HK-2 (cell line): ENCODE measurements at regions not wholly inside any gene's neighbourhood (a gene's known extent, or its start where the extent isn't known, plus 50 kb on each side); places are given as distances from the start of the nearest gene placed in this dataset.
"Not testable (repeated sequence)": the region's sequence is repeated elsewhere in the genome, so short reads cannot be mapped to it uniquely, and the experiment has no call there.

ENCODE experiments used
- DNase-seq: peaks from one replicate; pipeline ENCODE4 v3.0.0-alpha.2; 2018; ENCODE audit not compliant: unreplicated experiment

DNA sequence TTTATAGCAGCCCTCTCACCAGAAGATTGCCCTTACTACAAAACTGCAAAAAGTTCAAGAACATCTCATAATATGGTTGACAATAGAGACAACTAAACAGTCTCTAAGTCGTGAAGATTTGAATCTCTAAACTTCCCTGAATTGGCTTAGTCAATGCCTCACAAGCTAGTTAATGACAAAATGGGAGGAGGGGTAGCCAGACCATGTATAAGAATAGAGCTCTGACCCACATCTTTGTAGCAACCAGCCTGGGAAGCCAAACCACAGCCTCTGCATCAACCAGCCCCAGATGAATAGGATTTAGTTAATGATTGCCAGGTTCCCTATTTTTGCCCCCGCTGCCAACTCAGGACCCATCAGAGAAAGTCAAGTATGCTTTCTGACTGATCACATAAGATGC, 1265.9 kb upstream of the PCDH10 start:
- DNase-seq = peak; percentile 0

DNA sequence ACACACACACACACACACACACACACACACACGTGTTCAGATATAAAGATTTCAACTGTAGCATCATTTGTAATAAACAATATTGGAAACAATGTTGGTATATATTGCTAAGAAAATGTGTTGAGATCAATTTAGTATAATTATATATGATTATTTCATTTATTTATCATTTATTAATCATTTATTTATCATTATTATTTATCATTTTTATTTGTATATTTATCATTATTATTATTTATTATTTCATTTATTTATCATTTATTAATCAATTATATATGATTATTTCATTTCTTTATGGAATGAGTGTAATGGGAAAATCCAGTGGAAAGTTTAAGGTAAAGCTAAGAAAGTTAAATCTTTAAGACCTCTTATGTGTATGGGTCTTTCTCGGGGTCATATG, 1223.4 kb upstream of the PCDH10 start:
- not testable (repeated sequence) for DNase-seq

GRCh38 chr4:131967646-131968045, 1181.4 kb upstream of the PCDH10 start:
- DNase-seq = not testable (repeated sequence)

- DNase-seq = no peak
Observed at GRCh38 chr4:131974730-131975129, 1174.4 kb upstream of the PCDH10 start.

GRCh38 chr4:131975276-131976132, 1173.6 kb upstream of the PCDH10 start:
- not testable (repeated sequence) for DNase-seq

DNA sequence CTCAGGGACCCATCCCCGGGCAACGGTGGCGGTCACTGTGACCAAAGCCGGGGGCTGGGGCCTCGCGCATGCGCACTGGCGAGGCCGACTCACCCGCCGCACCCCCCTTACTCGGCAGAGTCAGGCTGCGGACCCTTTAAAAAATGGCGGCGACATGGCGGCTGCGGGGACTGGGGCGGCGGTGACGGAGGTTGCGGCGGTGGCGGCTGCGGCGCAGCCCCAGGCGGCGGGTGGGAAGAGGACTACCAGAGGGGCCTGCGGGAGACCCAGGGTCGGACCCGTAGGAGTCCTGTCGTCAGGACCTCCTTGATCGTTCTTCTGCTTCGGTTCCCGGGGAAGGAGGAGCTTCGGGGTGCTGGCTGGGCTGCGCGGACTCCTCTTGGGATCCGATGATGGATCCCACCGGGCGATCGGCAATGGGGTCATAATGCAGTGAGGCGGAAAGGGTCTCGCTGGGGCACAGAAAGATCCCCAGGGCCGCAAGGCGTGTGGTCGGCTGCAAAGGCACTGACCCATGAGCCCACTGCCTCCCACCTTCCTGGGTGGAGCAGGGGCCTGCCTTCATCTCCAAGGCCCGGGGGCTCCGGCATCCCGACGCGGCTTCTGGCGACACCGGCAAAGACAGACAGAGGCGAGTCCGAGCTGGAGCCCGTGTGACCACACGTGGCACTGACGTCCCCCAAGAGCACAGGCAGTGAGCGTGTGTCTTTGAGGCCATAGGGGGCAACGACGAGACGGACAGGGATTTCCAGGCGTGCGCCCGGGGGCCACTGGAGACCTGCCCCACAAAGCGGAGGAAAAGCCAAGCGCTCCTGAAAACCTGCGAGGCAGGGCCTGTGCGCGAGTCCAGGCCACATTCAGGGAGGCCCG, 1172.7 kb upstream of the PCDH10 start:
- DNase-seq = not testable (repeated sequence)

DNA sequence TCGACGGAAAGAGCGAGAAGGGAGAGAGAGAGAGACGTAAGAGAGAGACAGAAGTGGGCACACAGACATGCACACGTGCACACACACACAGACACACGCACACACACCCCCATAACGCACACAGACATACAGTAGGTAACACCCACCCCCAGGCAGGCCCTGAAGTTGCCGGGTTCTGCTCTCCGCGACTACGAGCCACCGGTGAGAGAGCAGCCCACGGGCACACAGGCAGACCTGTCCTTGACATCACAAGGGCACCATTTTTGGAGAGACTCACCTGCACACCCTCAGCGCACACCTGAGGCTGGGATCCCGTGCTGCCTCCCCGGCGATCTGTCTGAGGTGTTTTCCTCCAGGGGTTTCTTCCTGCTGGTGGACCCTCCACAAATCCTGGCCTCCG, 1171.0 kb upstream of the PCDH10 start:
- DNase-seq = no peak

GRCh38 chr4:131989576-131989975, 1159.5 kb upstream of the PCDH10 start:
- DNase-seq = no peak

GRCh38 chr4:132001542-132001941, 1147.6 kb upstream of the PCDH10 start:
- DNase-seq = no peak

DNA sequence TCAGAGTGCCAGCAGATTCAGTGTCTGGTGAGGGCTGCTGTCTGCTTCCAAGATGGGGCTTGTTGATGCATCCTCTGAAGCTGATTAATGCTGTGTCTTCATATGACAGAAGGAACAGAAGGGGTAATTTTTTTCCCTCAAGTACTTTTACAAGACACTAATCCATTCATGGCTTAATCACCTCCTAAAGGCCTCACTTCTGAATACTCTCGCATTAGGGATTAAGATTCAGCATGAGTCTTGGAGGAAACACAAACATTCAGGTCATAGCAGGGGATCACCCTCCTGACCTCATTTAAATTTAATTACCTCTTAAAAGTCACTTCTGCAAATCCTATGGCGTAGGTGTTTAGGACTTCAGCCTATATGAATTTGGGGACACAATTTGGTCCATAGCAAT, 1145.5 kb upstream of the PCDH10 start:
- no peak for DNase-seq

DNA sequence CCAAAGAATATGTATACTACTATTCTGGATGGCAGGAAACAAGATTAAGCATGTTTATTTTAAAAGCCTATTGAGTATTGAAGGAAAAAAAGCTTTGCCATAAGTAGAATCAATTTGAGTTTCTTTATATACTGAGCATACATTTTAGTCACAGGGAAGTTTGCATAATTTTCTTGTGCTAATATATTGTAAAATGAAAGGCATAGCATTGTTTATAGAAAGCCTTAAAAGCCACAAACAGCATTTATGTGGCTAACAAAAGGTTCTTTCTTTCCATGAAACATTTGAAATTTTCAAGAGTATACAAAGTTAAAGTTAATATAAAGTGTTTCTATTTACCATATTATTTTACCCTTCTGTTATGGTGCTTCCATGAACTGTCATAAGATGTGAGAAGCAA, 1133.8 kb upstream of the PCDH10 start:
- no peak for DNase-seq

DNA sequence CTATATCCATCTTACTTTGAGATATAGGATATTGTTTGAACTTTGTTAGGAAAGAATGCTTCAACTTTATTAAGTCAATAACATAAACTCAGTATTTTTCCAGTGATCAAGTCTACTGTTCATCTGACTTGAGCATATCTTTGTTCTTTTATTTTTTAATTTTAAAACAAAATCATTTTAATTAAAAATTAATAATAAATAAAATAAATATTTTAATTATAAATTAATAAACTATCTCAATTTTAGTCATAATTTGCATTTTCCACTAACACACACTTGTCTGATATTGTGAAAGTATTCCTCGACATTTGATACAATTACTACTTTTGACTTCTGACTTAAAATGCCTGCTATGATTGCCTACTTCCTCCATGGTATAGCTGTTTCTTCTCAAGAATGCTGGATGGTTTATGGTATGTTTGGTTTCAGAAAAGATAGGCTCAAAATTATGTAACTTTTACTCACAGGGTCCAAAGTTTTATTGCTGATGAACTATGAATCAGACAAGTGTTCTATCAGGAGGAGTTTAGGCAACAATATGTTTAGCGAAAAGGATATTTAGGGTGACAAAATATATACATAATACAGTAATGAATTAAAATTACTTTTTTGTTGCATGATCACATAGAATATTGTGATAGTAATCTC, 1132.3 kb upstream of the PCDH10 start:
- DNase-seq = no peak

DNA sequence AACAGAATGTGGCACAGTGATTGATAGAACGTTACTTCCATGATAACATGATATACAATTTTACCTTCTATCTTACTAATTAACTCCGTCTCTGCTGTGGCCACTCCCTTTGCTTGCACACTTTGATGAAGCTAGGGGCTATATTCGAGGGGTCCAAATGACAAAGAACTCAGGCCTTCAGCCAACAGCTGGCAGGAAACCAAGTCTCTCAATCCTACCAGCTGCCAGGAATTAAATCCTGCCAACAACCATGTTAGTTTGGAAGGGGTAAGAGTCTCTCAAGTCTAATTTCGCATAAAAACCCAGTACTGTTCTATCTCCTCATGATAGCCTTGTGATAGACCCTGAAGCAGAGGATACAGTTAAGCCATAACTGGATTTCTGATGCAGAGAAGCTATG, 1122.9 kb upstream of the PCDH10 start:
- DNase-seq = no peak

DNA sequence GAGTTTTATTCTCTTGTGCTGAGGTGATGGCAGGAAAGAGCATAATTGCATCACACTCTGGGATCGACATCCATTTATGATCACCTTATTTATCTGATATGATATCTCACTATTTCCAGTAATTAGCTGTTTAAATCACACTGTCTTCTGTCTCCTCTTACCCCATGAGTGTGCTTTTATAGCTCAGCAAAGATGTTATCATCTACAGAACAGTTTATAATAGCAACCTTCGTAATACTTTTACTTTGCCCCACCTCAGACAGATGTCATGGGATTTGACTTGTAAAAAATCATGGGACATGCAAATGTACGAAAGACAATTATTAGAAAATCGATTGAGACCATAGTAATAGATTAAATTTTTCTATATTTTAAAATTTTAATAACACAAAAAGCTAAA, 1122.3 kb upstream of the PCDH10 start:
- no peak for DNase-seq

DNA sequence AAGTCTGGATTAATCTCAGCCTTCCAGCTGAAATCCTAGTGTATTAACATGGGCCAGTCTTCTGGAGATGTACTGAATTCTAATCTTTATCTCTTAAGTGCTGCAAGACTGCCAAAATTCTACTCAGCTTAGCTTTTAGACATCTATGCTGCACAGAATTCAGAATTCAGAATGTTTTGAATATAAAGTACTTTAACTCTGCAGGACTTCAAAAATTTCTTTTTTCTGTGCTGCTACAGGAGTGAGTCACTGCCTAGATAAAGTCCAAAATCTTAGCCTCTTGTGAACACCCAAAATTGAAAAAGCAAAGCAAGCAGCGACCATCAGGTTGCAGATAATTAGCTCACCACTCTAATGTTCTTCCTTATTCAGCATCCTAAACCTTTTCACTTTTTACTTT, 1092.6 kb upstream of the PCDH10 start:
- DNase-seq = no peak

GRCh38 chr4:132059227-132059626, 1089.9 kb upstream of the PCDH10 start:
- DNase-seq = no peak

GRCh38 chr4:132062611-132063239, 1086.4 kb upstream of the PCDH10 start:
- no peak for DNase-seq

- no peak for DNase-seq
Observed at GRCh38 chr4:132063829-132064228, 1085.3 kb upstream of the PCDH10 start.

DNA sequence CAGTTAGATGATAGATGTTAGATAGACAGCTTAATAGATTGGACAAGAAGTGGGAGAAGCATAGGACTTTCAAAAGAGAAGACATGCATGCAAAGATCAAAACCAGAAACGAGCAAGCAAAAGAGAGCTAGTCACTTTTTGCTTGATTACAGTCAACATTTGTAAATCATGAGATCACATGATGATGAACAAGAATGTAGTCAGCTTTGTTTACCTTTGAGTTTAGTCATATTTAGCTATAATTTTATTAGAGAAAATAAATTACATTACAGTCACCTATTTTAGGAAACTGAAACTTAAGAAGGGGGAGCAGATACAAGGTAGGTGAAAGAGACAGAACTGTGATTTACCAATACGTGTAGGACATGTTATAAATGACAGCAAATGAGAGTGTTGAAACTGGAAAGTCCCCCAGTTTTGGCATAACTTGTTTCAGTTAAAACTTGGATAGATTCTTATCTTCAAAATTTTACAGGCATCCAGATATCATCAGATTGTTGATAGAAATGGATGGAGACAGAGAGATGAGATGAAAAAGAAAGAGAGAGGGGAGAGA, 1083.1 kb upstream of the PCDH10 start:
- no peak for DNase-seq

DNA sequence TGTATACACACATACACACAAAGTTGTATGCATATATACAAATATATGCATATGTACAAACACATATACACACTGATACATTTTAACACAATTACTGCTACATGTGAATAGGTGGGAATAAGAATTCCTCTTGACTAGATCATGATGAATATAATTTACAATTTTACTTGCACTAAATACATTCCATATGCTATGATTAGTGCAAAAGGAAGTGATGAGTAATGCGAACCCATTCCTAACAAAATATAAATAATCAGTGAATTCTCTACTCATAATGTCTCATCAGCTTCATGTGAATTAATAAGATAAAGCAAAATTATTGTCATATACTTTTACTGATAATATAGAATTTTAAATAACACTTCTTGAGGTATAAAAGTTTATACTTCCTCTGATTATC, 1077.3 kb upstream of the PCDH10 start:
- DNase-seq = no peak

DNA sequence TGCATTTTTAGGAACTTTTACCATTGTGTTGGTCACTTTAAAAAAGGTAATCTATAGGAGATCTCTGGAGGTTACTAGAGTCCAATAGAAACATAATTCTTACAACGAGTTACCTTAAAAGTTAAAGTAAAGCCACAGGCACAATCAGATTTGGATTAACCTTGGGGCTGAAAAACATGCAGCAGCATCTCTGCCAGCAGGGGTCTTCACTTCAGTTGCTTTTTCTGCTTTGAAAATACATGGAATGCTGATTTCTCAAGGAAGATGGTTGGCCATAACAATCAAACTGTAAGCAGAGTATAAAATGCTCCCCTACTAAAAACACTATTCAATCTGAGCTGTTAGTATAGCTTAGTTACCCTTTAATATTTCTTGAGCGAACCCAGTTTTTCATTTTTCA, 1072.3 kb upstream of the PCDH10 start:
- no peak for DNase-seq

GRCh38 chr4:132085105-132085504, 1064.0 kb upstream of the PCDH10 start:
- no peak for DNase-seq
